OCI-LY3 (cell line): ENCODE measurements at regions not wholly inside any gene's neighbourhood (a gene's known extent, or its start where the extent isn't known, plus 50 kb on each side); places are given as distances from the start of the nearest gene placed in this dataset.
A peak's percentile ranks its signal among the peaks of the same experiment; 100 is the strongest.

Experiments used
- EZH2phosphoT487 ChIP-seq: fragments of 200-600 bp; shearing (Covaris generic); IDR thresholded peaks from 2 replicates; pipeline ENCODE4 v1.6.1; 2018; ENCODE audit warnings: antibody characterized with exemption, mixed run types, low read depth
- TF ChIP-seq, protein P1 (sequence below): fragments of 200-600, 300-600 bp; sonication (generic); IDR thresholded peaks from 2 replicates; pipeline ENCODE4 v1.5.1; 2014; ENCODE audit warnings: antibody characterized with exemption, low read length, low read depth

GRCh38 chr5:167049043-167049663 is 1242.3 kb upstream of the WWC1 start:
- TF ChIP-seq, protein P1, sequence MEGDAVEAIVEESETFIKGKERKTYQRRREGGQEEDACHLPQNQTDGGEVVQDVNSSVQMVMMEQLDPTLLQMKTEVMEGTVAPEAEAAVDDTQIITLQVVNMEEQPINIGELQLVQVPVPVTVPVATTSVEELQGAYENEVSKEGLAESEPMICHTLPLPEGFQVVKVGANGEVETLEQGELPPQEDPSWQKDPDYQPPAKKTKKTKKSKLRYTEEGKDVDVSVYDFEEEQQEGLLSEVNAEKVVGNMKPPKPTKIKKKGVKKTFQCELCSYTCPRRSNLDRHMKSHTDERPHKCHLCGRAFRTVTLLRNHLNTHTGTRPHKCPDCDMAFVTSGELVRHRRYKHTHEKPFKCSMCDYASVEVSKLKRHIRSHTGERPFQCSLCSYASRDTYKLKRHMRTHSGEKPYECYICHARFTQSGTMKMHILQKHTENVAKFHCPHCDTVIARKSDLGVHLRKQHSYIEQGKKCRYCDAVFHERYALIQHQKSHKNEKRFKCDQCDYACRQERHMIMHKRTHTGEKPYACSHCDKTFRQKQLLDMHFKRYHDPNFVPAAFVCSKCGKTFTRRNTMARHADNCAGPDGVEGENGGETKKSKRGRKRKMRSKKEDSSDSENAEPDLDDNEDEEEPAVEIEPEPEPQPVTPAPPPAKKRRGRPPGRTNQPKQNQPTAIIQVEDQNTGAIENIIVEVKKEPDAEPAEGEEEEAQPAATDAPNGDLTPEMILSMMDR: peak; percentile 71
- no peak for TF ChIP-seq EZH2phosphoT487
